GM12872 (cell line): ENCODE measurements at regions not wholly inside any gene's neighbourhood (a gene's known extent, or its start where the extent isn't known, plus 50 kb on each side); places are given as distances from the start of the nearest gene placed in this dataset.

Experiments used
- TF ChIP-seq, protein P1 (sequence below): IDR thresholded peaks from 3 replicates; pipeline ENCODE4 v1.5.1; 2011; ENCODE audit warnings: low read depth, mild to moderate bottlenecking, low read length, moderate library complexity; ENCODE audit not compliant: insufficient read depth

DNA sequence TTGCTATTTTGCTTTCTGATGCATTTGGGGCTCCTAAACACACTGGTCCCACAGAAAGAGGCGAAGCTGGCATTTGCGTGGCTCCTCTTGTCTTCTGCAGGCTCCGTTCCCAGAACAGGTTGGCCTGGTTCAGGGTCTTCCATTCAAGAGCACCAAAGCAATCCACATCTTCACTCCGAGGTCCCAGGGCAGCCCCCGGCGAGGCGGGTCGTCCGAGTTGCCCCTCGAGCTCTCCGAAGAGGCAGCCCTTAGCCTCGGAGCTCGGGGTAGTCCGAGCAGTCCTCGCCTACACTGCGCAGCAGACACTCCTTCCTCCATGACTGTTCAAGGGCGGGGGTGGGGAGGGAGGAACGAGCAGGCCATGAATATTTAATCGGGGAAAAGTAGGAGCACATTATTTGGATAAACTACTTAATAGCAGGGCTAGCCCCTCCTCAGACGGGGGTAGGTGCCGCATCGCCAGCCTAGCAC, 321.3 kb downstream of the BLID start:
- TF ChIP-seq, protein P1, sequence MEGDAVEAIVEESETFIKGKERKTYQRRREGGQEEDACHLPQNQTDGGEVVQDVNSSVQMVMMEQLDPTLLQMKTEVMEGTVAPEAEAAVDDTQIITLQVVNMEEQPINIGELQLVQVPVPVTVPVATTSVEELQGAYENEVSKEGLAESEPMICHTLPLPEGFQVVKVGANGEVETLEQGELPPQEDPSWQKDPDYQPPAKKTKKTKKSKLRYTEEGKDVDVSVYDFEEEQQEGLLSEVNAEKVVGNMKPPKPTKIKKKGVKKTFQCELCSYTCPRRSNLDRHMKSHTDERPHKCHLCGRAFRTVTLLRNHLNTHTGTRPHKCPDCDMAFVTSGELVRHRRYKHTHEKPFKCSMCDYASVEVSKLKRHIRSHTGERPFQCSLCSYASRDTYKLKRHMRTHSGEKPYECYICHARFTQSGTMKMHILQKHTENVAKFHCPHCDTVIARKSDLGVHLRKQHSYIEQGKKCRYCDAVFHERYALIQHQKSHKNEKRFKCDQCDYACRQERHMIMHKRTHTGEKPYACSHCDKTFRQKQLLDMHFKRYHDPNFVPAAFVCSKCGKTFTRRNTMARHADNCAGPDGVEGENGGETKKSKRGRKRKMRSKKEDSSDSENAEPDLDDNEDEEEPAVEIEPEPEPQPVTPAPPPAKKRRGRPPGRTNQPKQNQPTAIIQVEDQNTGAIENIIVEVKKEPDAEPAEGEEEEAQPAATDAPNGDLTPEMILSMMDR, result no peak

DNA sequence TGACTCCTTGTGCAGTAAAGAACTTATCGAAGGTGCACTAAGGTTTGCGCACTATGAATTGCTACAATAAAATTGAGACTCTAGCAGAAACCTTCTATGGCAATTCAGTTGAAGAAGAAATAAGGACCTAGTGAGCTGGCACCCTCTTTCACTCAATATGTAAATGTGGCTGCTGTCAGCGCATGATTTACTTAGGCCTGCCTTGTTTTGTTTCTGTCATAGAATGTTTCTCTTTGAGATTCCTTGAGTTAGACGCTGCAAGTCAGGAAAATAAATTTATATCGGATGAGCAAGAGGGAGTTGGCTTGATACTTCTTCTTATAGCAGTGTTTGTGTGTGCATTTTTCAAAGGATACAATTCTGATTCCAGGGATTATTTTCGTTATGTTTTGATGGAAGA, 322.1 kb downstream of the BLID start:
- TF ChIP-seq, protein P1, result no peak

DNA sequence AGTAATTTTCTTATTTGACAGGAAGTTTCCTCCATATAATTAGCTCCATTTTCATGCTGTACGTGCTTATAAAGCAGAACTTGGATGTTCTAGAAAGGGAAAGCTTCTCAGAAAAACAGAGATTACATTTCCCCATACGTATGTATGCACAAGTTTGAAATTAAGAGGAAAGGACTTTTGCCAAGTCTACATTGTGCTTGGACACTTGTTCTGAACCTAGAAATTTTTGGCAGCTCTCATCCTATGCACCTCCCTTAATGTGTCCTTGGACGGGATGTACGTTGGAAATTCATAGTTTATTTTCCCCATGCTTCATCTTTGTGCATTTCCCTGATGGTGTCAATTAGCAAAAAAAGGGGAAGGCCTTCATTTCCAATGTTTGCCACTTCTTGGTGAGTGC, 322.7 kb downstream of the BLID start:
- TF ChIP-seq, protein P1, result no peak

DNA sequence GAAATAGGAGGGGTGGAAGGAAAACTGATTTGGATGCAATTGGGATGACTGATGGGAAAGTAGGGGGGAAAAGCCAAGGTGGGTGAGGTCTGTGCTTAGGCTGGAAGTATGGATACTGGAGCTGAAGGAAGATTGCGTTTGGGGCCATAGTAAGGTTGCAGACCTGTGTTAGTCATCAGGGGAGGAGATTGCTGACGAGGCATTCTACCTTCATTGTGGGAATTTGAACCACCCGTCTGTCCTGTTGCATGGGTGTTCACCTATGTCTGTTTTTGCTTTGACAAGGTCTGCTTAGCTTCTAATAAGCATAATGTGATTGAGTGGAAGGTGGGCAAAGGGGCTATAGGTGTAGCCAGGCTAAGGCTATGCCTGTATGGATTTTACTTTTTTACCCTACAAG, 323.8 kb downstream of the BLID start:
- TF ChIP-seq, protein P1, result no peak

DNA sequence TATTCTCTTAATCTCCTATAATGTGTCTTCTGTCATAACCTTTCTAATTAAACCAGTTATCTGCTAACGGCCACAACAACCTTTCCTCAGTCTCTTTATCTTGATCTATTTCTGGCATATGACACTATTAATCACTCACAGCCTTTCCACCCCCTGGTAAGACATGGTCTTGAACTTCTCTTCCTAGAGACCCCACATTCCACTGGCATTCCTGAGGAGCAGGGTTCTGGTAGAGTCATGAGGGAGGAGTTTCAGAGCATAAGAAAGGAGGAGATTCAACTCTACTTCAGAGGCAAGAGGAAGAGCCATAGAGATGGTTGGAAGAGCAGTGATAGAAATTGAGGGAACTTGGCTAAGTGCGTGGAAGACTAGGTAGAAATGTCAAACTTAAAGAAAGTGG, 325.6 kb downstream of the BLID start:
- TF ChIP-seq, protein P1, result no peak

DNA sequence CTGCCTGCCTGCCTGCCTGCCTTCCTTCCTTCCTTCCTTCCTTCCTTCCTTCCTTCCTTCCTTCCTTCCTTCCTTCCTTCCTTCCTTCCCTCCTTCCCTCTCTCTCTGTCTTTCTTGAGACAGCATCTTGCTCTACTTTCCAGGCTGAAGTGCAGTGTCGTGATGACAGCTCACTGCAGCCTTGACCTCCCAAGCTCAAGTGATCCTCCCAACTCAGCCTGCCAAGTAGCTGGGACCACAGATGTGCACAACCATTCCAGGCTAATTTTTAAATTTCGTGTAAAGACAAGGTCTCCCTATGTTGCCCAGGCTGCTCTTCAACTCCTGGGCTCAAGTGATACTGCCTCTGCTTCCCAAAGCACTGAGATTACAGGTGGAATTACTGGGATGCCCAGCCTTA, 328.2 kb upstream of the SORL1-AS1 start:
- TF ChIP-seq, protein P1, result no peak

DNA sequence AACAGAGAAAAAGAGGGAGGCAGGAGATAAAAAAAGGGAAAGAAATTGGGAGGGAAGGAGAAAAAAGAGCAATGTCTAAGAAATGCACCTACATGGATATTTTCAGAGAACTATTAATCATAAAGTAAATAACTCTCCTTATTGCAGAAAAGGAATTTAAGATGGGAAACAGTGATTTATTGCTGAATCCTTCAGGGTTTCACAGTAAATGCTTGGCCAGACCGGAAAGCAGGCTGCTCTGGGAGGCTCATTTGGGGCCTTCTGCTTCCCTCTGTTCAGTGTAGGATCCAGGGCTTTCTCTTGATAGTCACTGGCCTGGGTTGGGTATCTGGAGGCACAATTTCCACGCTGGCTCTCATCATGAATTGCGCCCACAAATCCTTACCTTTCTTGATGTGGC, 324.3 kb upstream of the SORL1-AS1 start:
- TF ChIP-seq, protein P1, result no peak

DNA sequence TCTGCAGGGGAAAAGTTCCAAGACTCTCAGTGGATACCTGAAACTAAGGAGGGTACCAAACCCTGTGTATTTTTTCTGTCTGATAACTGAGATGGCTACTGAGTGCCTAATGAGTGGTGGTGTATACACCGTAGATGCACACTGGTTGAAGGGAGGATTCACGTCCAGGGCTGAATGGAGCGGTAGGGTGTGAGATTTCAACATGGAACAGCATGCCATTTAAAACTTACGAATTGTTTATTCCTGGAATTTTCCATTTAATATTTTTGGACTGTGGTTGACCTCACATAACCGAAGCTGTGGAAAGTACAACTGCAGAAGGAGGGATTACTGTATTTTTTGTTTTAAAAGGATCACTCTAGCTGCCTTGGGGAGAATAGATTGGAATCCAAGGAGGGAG, 322.5 kb upstream of the SORL1-AS1 start:
- TF ChIP-seq, protein P1, result no peak
